Lower lobe of right lung (tissue), 2 donors: ENCODE measurements at regions not wholly inside any gene's neighbourhood (a gene's known extent, or its start where the extent isn't known, plus 50 kb on each side); places are given as distances from the start of the nearest gene placed in this dataset.
A peak's percentile ranks its signal among the peaks of the same experiment; 100 is the strongest.

Experiments
- ATAC-seq, 2 donors: fragments of 200-7000 bp; cut with Tn5 transposase; one replicate each; pipeline ENCODE4 v1.9.1; 2020 to 2022; ENCODE audit warnings: mild to moderate bottlenecking in 2 of 2, moderate library complexity in 2 of 2
- DNase-seq: peaks from one replicate; pipeline ENCODE4 v3.0.0-alpha.2; 2020
- H3K27ac ChIP-seq: fragments of 200-600 bp; one replicate; pipeline ENCODE4 v1.8.0; 2022
- H3K27me3 ChIP-seq: fragments of 200-600 bp; one replicate; pipeline ENCODE4 v1.8.0; 2022; ENCODE audit warnings: low read depth
- H3K36me3 ChIP-seq: fragments of 200-600 bp; one replicate; pipeline ENCODE4 v1.8.0; 2022; ENCODE audit warnings: mild to moderate bottlenecking
- H3K4me1 ChIP-seq: fragments of 200-600 bp; one replicate; pipeline ENCODE4 v1.8.0; 2022
- H3K4me3 ChIP-seq: fragments of 200-600 bp; one replicate; pipeline ENCODE4 v1.8.0; 2022; ENCODE audit warnings: mild to moderate bottlenecking
- H3K9me3 ChIP-seq: fragments of 200-600 bp; one replicate; pipeline ENCODE4 v1.8.0; 2022
- CTCF ChIP-seq: fragments of 200-600 bp; IDR thresholded peaks from one replicate; pipeline ENCODE4 v1.8.0; 2022; ENCODE audit warnings: antibody characterized with exemption, mild to moderate bottlenecking
- intact Hi-C: fragments of 100-400 bp; cut with DNase I; formaldehyde crosslinking; loops from one replicate; pipeline ENCODE4 v1.11.0; 2022
- donor health status: DM: no; HTN: yes; CAD: no; lungs with severe emphysema.

- no peak for TF ChIP-seq CTCF
- ATAC-seq, result no peak
These were observed 1542.1 kb downstream of the STIM2 start for GRCh38 chr4:28402751-28403150.

GRCh38 chr4:28421221-28421620, 1560.6 kb downstream of the STIM2 start:
- Histone ChIP-seq H3K4me1 (no peaks in the 10 kb centered on the region), H3K27me3 (no peaks in the 10 kb centered on the region), H3K27ac (no peak overlapping the region), H3K4me3 (no peak overlapping the region), H3K9me3 (no peaks in the 10 kb centered on the region), H3K36me3 (no peaks in the 10 kb centered on the region)
- intact Hi-C loops, result no loop called here
- no peak for TF ChIP-seq CTCF
- ATAC-seq, result no peak
- DNase-seq, result no peak

More at GRCh38 chr4:28402751-28403150, 1542.1 kb downstream of the STIM2 start:
- no peaks in the 10 kb centered on the region for H3K4me1 ChIP-seq
- H3K4me3 ChIP-seq, result no peak overlapping the region
- DNase-seq, result no peak
- H3K27me3 ChIP-seq, result no peaks in the 10 kb centered on the region
- H3K9me3 ChIP-seq, result no peaks in the 10 kb centered on the region
- intact Hi-C loops, result no loop called here
- no peak overlapping the region for H3K27ac ChIP-seq
- no peaks in the 10 kb centered on the region for H3K36me3 ChIP-seq

GRCh38 chr4:28426251-28426650, 1565.6 kb downstream of the STIM2 start:
- H3K4me3 ChIP-seq, result no peak overlapping the region
- no peak for DNase-seq
- no peaks in the 10 kb centered on the region for H3K27me3 ChIP-seq
- H3K27ac ChIP-seq, result no peak overlapping the region
- H3K4me1 ChIP-seq, result no peaks in the 10 kb centered on the region
- H3K9me3 ChIP-seq, result no peaks in the 10 kb centered on the region
- H3K36me3 ChIP-seq, result no peaks in the 10 kb centered on the region
- intact Hi-C loops, result no loop called here
- TF ChIP-seq CTCF, result no peak
- no peak for ATAC-seq

GRCh38 chr4:28427306-28428085, 1566.9 kb downstream of the STIM2 start:
- no peak for TF ChIP-seq CTCF
- Histone ChIP-seq H3K27ac (no peak overlapping the region), H3K4me1 (no peaks in the 10 kb centered on the region), H3K36me3 (no peaks in the 10 kb centered on the region), H3K27me3 (no peaks in the 10 kb centered on the region), H3K9me3 (no peaks in the 10 kb centered on the region), H3K4me3 (no peak overlapping the region)
- intact Hi-C loops, result no loop called here
- no peak for ATAC-seq
- no peak for DNase-seq

- Histone ChIP-seq H3K27ac (no peak overlapping the region), H3K27me3 (no peaks in the 10 kb centered on the region), H3K9me3 (no peaks in the 10 kb centered on the region), H3K36me3 (no peaks in the 10 kb centered on the region), H3K4me3 (no peak overlapping the region), H3K4me1 (no peaks in the 10 kb centered on the region)
- TF ChIP-seq CTCF, result no peak
- DNase-seq (no peak), ATAC-seq (peak in 1 of 2 donors; percentile 43)
- intact Hi-C loops, result no loop called here
These were observed 1571.8 kb downstream of the STIM2 start for GRCh38 chr4:28432348-28433025.
